Bronchial epithelial cell (primary cell): ENCODE measurements at regions not wholly inside any gene's neighbourhood (a gene's known extent, or its start where the extent isn't known, plus 50 kb on each side); places are given as distances from the start of the nearest gene placed in this dataset.

ENCODE experiments used
- DNase-seq: peaks from one replicate; pipeline ENCODE4 v3.0.0-alpha.2; 2010; ENCODE audit warnings: low read depth
- FAIRE-seq: peaks from 2 replicates; lab custom pipeline; 2011; peaks lifted over from hg19 to GRCh38; lab: Jason Lieb, UNC
- H3K27me3 ChIP-seq: 2 replicates; pipeline ENCODE4 v1.5.1; 2011; ENCODE audit warnings: low read length; ENCODE audit not compliant: control insufficient read depth, insufficient read depth
- H3K36me3 ChIP-seq: 2 replicates; pipeline ENCODE4 v1.5.1; 2011; ENCODE audit warnings: low read length; ENCODE audit not compliant: control insufficient read depth, insufficient read depth
- H3K4me3 ChIP-seq: 2 replicates; pipeline ENCODE4 v1.5.1; 2011; ENCODE audit warnings: mild to moderate bottlenecking, low read depth, low read length, control low read depth
- TF ChIP-seq, protein P1 (sequence below): IDR thresholded peaks from 2 replicates; pipeline ENCODE4 v1.5.1; 2011; ENCODE audit warnings: mild to moderate bottlenecking, moderate library complexity, low read length, control low read depth, inconsistent platforms; ENCODE audit not compliant: insufficient read depth, severe bottlenecking

DNA sequence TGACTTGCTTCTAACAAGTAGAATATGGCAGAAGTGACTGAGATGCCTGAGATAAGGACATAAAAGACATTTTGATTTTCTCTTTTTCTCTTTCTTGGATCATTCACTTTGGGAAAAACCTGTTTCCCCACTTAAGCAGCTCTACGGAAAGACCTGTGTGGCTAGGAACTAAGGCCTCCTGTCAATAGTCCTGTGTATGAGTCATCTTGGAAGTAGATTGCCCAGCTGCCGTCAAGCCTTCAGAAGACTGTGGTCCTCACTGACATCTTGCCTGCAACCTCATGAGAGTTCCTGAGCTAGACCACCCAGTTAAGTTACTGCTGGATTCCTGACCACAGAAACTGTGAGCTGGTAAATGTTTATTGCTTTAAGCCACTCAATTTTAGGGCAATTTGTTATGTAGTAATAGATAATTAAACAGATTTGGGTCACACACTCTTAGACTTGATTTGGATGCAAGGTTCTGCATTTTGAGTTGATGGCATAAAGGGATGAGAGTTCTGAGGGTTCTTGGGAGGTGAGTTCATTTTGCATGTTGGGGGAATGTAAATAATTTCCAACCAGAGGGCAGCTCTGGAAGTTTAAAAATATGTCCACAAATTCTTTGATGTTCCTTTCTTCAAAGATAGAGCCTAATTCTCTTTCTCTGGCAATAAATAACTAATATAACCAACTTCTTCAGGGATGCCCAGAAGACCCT is 229.2 kb downstream of the SQOR start:
- peak; percentile 83 for DNase-seq
- FAIRE-seq, result peak; percentile 13
- H3K4me3 ChIP-seq, result no peak overlapping the region
- H3K27me3 ChIP-seq, result no peaks in the 10 kb centered on the region
- TF ChIP-seq, protein P1, sequence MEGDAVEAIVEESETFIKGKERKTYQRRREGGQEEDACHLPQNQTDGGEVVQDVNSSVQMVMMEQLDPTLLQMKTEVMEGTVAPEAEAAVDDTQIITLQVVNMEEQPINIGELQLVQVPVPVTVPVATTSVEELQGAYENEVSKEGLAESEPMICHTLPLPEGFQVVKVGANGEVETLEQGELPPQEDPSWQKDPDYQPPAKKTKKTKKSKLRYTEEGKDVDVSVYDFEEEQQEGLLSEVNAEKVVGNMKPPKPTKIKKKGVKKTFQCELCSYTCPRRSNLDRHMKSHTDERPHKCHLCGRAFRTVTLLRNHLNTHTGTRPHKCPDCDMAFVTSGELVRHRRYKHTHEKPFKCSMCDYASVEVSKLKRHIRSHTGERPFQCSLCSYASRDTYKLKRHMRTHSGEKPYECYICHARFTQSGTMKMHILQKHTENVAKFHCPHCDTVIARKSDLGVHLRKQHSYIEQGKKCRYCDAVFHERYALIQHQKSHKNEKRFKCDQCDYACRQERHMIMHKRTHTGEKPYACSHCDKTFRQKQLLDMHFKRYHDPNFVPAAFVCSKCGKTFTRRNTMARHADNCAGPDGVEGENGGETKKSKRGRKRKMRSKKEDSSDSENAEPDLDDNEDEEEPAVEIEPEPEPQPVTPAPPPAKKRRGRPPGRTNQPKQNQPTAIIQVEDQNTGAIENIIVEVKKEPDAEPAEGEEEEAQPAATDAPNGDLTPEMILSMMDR, result no peak
- no peaks in the 10 kb centered on the region for H3K36me3 ChIP-seq

DNA sequence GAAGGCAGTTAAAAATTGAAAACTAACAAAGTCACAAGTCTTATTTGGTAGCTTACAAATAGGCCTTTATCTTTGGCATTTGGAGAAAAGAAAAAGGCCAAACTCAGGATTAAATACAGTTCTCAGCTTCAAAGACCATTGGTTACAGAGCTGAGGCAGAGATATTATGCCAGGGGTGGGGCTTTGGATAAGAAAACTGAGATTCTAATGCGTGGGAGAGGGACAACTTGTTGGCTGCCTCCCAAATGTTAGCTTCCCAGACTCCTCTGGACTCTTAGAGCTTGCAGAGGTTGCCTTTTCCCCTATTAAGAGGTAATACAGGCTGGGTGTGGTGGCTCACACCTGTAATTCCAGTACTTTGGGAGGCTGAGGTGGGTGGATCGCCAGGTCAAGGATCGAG is 231.8 kb downstream of the SQOR start:
- no peak for FAIRE-seq
- H3K4me3 ChIP-seq, result no peak overlapping the region
- DNase-seq, result peak; percentile 23
- H3K36me3 ChIP-seq, result no peaks in the 10 kb centered on the region
- TF ChIP-seq, protein P1, result no peak
- no peaks in the 10 kb centered on the region for H3K27me3 ChIP-seq

DNA sequence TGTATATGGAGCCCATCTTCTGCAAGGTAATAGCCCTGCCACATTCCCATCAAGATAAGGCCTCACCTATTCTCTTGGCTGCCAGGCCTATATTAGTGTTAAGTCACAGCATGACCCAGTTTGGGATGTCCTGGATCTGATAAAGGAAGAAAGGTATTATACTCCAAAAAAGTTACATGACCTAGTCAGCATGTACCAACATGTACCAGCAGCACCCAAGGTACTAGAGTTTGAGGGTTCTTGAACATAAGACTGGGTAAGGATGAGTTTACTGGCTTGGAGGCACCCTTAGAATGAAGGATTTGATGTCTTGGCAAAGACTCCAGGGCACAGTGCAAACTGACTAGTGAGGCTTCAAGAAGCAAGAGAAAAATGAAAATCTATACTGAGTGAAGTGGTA is 232.5 kb downstream of the SQOR start:
- H3K36me3 ChIP-seq, result no peaks in the 10 kb centered on the region
- no peaks in the 10 kb centered on the region for H3K27me3 ChIP-seq
- TF ChIP-seq, protein P1, result no peak
- DNase-seq (peak; percentile 56), FAIRE-seq (no peak)
- no peak overlapping the region for H3K4me3 ChIP-seq

DNA sequence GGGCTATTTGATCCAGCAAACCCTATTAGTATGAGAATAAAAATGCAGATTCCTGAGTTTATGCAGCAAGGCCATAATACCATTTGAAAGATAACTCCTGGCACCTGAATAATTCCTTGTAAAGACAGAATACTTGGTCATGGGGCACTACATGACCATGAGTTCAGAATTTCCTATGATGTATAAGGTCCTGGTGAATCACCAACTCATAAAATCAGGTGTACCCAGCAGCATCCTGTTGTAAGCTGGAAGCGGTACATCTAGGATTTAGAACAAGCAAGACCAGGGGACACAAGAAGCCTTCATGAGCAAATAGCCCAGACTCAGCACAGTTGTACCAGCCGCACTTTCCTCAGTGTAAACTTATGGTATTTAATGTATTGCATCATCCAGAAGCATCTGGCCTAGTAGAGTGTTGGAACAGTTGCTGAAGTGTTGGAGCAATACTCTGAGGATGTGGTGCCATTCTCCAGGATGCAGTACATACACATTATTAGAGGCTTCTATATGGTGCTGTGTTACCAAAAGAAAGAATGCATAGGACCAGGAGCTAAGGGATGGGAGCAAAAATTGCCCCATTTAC is 233.4 kb downstream of the SQOR start:
- FAIRE-seq, result peak; percentile 13
- Histone ChIP-seq H3K36me3 (no peaks in the 10 kb centered on the region), H3K27me3 (no peaks in the 10 kb centered on the region), H3K4me3 (no peak overlapping the region)
- DNase-seq, result peak; percentile 24
- TF ChIP-seq, protein P1, result no peak

DNA sequence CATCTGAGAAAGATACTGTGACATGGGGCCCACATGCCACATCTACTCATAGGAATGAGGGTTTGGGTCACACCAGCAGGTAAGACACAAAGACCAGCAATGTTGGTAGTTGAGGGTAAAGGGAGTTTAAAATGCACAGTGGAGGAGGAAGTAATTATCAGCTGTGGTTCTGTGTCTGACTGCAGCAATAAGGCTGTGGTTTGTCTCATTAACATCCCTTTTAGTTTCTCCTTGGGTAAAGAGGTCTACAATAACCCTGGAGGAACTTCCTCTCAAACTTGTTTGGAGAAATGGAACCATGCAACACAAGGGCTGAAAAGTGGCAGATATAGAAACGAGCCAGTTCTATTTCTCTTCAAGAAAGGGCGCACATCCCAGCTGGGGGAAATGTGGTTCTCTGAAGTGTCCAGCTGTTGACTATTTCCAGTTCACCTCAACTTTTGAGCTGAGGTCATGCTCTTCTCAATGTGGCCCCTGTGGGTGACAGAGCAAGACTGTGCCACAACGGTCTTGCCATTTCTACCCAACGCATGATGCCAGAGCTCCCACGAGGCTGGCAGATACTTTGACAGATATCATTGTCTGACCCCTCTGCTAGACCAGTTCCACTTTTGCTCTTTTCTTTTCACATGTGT is 234.3 kb downstream of the SQOR start:
- FAIRE-seq, result no peak
- DNase-seq, result no peak
- TF ChIP-seq, protein P1, result no peak

More for the DNA sequence above, 234.3 kb downstream of the SQOR start:
- Histone ChIP-seq H3K27me3 (no peaks in the 10 kb centered on the region), H3K4me3 (no peak overlapping the region), H3K36me3 (no peaks in the 10 kb centered on the region)
